ENCODE measurements at regions not wholly inside any gene's neighbourhood (a gene's known extent, or its start where the extent isn't known, plus 50 kb on each side); places are given as distances from the start of the nearest gene placed in this dataset.

- TF ChIP-seq, protein P1, sequence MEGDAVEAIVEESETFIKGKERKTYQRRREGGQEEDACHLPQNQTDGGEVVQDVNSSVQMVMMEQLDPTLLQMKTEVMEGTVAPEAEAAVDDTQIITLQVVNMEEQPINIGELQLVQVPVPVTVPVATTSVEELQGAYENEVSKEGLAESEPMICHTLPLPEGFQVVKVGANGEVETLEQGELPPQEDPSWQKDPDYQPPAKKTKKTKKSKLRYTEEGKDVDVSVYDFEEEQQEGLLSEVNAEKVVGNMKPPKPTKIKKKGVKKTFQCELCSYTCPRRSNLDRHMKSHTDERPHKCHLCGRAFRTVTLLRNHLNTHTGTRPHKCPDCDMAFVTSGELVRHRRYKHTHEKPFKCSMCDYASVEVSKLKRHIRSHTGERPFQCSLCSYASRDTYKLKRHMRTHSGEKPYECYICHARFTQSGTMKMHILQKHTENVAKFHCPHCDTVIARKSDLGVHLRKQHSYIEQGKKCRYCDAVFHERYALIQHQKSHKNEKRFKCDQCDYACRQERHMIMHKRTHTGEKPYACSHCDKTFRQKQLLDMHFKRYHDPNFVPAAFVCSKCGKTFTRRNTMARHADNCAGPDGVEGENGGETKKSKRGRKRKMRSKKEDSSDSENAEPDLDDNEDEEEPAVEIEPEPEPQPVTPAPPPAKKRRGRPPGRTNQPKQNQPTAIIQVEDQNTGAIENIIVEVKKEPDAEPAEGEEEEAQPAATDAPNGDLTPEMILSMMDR (IDR thresholded peaks at IDR 0.05; ENCODE audit: borderline replicate concordance, extremely low read depth, low read length, poor library complexity, severe bottlenecking), result no peak
- TF ChIP-seq EZH2 (IDR thresholded peaks at IDR 0.05; ENCODE audit: borderline replicate concordance, low read depth, low read length, severe bottlenecking), result no peak
Observed at GRCh38 chr1:188406636-188407035, 1577.9 kb downstream of the PLA2G4A start.
